GM12864 (cell line): ENCODE measurements at regions not wholly inside any gene's neighbourhood (a gene's known extent, or its start where the extent isn't known, plus 50 kb on each side); places are given as distances from the start of the nearest gene placed in this dataset.

Experiments
- DNase-seq: peaks from one replicate; pipeline ENCODE4 v3.0.0-alpha.2; 2011; ENCODE audit warnings: low read depth
- H3K4me3 ChIP-seq: 2 replicates; pipeline ENCODE4 v1.5.1; 2011; ENCODE audit warnings: mild to moderate bottlenecking, low read depth, low read length, control low read depth
- TF ChIP-seq, protein P1 (sequence below): IDR thresholded peaks from 2 replicates; pipeline ENCODE4 v1.5.1; 2011; ENCODE audit warnings: low read depth, mild to moderate bottlenecking, moderate library complexity, low read length, control low read depth, inconsistent platforms; ENCODE audit errors: missing control alignments

DNA sequence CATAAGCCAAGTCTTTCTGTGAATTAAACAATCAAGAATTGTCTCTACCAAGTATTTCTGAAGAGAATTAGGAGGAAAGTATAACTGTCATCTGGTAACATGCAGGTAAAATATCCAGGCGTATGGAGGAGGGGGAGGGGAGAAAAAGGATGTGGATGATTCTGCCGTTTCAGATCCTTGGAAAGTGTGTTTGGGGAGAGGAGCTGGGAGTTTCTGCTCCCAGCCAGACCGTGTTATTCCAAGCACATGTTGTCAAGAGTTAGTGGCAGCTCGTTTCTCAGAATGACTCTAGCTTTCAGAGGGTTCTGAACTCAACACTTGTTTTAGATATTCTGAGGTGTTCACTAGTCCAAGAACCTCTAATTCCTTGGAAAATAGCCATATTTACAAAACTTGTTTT lies 137.6 kb downstream of the FAM124B start:
- DNase-seq = no peak
- H3K4me3 ChIP-seq = no peak overlapping the region
- TF ChIP-seq, protein P1, sequence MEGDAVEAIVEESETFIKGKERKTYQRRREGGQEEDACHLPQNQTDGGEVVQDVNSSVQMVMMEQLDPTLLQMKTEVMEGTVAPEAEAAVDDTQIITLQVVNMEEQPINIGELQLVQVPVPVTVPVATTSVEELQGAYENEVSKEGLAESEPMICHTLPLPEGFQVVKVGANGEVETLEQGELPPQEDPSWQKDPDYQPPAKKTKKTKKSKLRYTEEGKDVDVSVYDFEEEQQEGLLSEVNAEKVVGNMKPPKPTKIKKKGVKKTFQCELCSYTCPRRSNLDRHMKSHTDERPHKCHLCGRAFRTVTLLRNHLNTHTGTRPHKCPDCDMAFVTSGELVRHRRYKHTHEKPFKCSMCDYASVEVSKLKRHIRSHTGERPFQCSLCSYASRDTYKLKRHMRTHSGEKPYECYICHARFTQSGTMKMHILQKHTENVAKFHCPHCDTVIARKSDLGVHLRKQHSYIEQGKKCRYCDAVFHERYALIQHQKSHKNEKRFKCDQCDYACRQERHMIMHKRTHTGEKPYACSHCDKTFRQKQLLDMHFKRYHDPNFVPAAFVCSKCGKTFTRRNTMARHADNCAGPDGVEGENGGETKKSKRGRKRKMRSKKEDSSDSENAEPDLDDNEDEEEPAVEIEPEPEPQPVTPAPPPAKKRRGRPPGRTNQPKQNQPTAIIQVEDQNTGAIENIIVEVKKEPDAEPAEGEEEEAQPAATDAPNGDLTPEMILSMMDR = no peak

DNA sequence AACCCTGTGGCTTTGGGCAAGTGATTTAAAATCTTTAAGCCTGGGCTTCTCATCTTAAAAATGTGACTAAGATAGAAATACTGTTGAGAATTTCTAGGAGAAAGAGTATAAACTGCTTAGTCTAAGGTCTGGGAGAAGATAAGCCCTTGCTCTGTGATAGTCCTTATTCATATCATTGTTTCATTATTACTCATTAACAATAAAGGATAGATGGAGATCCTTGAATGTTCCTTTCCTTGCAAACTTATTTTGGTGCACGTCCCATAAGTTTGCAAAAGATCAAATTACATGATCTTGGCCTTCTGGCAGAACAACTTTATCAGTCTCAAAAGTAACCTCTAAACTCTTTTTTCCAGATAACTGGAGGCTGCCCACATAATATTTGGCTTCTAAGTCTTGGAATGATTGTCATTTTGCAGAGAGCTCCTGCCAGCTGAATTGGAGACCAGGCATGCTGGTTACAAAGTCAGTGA lies 138.3 kb downstream of the FAM124B start:
- TF ChIP-seq, protein P1 = no peak

DNA sequence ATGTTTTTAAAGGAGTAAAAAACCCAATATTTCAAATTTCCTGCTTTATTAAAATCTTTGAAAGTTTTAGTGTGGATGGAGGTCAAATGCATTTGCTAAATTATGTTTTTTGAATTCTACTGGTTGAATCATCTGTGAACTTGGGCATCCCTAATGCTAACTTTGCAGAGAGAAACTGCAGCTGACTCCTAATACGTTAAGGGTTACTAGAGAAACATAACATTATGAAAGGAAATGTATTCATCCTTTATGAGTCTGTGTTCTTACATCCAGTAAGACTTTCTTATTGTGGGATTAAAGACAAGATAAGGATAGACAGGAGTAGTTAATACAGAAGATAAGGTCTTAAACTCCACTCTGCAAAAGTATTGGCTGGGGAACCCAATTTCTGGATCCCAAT lies 140.6 kb downstream of the FAM124B start:
- TF ChIP-seq, protein P1 = no peak
- H3K4me3 ChIP-seq = no peak overlapping the region
- DNase-seq = no peak

More for the DNA sequence above, 138.3 kb downstream of the FAM124B start:
- H3K4me3 ChIP-seq = no peak overlapping the region
- no peak for DNase-seq

DNA sequence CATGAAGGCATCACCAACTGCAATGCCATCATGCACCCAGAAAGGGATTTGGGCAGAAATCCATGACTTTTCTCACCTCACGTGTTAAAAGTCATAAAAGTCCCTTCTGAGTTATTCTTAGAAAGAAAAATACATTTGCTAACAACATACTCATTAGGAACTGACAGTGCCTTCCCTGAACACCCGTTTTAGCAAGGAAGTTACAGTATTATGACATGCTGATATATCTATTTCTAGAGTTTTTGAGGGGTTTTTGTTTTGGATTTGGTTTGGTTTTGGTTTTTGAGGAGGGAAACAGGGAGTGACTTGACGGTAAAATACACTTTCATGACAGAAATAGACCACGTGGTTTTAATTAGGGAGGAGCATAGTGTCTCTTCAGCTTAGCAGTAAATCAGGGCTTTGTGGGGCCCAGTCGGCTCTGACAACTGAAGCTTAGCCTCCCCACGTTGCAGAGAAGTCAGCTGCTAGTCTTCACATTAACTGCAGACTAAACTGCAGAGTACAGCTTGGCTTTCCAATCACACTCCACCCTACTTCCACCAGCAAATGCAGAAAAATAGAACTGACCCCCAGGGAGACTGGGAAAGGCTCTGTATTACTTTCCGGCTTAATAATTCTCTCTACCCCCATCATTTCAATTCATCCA lies 141.4 kb downstream of the FAM124B start:
- TF ChIP-seq, protein P1 = no peak
- no peak for DNase-seq
- no peak overlapping the region for H3K4me3 ChIP-seq

DNA sequence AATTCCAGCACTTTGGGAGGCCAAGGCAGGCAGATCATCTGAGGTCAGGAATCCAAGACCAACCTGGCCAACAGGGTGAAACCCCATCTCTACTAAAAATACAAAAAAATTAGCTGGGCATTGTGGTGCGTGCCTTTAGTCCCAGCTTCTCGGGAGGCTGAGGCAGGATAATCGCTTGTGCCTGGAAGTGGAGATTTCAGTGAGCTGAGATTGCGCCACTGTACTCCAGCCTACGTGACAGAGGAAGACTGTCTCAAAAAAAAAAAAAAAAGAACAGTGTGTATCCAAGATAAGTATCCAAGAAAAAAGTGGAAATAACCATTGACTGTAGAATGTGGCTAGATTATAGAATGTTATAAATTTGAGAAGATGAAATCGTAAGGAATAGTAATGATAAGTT lies 142.1 kb downstream of the FAM124B start:
- DNase-seq = no peak
- H3K4me3 ChIP-seq = no peak overlapping the region
- TF ChIP-seq, protein P1 = no peak

DNA sequence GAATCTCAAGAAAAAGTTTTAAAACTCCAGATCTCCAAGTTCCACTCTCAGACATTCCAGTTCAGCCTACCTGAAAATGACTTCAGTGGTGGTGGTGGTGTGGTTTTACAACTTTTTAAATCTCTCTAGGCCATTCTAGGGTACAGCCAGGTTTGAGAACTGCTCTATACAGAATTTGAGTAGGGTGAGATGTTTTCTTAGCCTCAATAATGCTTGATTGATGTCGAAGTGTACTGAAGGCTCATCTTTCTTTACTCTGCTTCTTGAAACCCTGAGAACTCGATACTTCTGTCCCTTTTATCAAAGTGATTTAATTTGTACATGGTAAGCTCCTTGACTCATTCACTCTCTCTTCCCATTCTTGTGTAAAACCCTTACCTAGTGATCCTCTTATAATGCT lies 143.8 kb downstream of the FAM124B start:
- TF ChIP-seq, protein P1 = no peak
- no peak for DNase-seq
- H3K4me3 ChIP-seq = no peak overlapping the region

DNA sequence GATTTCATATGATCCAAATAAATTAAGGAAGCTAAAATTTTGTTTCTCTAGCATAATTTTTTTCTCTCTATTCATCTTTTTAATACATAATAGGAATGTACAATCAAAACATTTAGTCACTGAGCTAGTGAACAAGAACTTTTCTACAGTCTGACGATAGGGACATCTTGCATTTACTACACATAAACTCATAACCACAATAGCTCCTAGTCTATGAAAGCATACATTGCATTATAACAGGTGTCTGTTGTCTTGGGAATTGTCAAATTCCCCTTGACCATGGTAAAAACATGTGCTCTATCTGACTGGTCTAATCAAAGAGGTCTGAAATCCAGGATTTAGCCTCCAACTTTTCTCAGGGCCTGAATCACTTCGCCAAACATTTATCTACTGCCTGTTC lies 144.8 kb downstream of the FAM124B start:
- no peak overlapping the region for H3K4me3 ChIP-seq
- TF ChIP-seq, protein P1 = no peak
- no peak for DNase-seq
